HG02870 (cell line): ENCODE measurements at regions not wholly inside any gene's neighbourhood (a gene's known extent, or its start where the extent isn't known, plus 50 kb on each side); places are given as distances from the start of the nearest gene placed in this dataset.
"Not testable (repeated sequence)": the region's sequence is repeated elsewhere in the genome, so short reads cannot be mapped to it uniquely, and the experiment has no call there.

ENCODE experiments used
- ATAC-seq: cut with Tn5 transposase; IDR thresholded peaks from one replicate; pipeline ENCODE4 v1.9.1; 2021; ENCODE audit warnings: mild to moderate bottlenecking, moderate library complexity; ENCODE audit not compliant: unreplicated experiment

- no peak for ATAC-seq
Observed at GRCh38 chr1:229159668-229160544, 111.0 kb upstream of the RAB4A start.

- ATAC-seq, result no peak
Observed at GRCh38 chr1:229161740-229162139, 109.2 kb upstream of the RAB4A start.

DNA sequence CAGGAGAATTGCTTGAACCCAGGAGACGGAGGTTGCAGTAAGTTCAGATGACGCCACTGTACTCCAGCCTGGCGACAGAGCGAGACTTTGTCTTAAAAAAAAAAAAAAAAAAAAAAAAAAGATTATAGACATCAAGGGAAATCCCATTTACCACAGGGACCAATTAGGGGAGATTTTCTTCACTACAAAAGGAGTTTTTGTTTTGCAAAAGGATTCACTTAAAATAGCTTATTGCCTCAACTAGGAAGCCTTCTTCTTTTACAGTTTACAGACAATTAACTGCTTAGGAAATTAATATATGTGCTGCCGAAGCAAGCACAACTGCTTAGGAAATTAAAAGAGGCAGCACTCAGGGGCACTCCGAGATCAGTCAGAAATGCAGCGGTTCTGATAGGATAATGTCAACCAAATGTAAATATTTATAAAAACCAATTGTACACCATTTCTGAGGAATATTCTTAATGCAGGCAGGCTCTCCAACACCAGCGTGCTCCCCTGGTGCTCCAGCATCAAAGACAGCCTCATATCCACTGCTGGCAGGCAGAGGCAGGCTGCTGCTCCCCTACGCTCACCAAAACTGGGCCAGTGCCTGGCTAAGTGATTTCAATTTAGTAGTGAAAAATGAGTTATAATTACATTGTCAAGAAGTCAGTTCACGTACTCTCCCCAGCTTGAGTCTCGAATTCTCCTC is 107.9 kb upstream of the RAB4A start:
- no peak for ATAC-seq

GRCh38 chr1:229164348-229164747 is 106.6 kb upstream of the RAB4A start:
- ATAC-seq, result no peak

DNA sequence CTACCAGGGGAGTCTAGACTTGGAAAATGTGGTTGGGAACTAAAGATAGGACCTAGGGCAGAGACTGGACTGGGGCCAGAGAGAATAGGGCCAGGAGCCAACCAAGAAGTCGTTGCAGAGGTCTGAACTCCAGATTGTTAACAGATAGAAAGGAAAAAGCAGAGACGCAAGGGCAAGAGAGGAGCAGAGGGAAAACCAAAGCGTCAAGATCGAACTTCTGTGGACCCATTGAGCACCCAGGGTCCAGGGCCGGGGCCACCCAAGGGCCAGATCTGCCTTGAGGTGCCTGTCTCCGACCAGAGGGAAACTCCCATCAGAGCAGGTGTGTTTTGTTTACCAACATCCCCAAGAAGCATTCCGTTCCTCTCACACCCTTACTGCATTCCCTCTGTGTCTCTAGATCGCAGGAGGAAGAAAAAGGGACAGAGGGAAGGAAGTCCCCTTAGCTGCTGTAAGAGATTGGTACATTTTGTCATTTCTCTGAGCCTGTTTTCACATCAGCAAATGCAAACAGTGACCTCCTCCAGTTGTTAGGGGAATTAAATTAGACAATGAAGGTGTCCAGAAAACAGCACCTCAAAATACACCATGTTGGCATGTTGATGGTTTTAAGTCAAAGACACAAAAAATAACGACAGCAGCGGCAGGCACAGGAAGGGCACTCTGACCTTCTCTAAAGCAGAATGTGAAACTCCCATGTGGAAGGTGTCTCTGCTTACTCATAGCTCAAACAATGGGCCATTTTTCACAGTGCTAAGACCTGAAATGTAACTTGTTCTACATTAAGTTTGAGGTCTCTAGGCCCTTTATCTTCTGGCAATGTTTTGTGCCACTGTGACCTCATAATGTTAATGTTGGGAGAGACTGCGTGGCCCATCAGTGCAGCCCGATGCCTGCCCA is 105.8 kb upstream of the RAB4A start:
- no peak for ATAC-seq

DNA sequence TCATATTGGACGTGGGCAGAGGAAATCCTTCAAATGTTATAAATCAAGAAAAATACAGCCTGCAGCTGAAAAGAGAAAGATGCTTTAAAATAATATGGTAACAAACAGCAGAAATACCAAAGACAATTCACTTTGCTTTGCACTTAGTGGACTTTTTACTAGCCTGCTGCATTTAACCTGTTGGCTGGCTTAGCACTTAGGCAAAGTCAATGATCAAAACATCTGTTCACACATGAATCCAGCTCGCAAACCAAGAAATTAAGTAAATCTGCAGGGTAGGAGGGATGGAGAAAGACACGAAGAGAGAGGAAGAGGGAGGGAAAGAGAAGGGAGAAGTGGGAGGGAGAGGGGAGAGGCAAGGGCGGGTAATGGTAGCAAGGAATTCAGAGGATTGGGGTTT is 103.6 kb upstream of the RAB4A start:
- ATAC-seq, result no peak

DNA sequence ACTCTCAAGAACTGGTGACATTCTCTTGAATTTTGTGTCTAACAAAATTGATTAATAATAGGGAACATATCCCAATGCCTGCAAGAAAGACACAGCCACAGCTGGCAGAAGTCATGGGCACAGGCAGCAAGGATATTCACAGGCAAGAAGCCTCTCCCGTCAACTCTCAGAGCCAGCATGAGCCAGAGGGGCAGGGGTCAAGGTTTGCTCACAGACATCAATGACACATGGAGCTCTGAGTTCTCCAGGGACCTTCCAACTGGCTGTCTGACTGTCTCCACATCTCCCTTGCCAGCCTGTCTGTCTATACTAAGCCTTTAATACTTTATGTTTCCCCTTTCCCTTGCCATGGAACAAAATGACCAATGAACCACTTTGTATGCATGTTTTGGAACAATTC is 101.5 kb upstream of the RAB4A start:
- ATAC-seq, result no peak

DNA sequence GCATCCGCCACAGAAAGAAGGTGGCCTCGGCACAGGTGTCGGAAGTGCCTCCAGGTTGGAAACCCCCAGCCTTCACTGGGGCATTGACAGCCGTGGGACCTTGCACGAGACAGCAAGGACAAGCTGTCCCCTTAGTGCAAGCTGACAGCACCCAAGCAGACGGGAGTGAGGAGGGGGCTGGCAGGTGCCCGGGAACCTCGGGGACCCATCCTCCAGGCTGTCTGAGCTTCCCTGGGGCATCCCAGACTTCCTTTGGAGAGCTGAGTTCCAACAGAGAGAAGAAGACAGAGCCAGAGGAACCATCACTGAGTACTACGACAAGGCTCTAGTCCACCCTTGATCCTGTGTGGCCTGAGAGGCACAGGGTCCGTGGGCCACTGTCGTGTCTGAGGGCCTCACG is 100.6 kb upstream of the RAB4A start:
- no peak for ATAC-seq

DNA sequence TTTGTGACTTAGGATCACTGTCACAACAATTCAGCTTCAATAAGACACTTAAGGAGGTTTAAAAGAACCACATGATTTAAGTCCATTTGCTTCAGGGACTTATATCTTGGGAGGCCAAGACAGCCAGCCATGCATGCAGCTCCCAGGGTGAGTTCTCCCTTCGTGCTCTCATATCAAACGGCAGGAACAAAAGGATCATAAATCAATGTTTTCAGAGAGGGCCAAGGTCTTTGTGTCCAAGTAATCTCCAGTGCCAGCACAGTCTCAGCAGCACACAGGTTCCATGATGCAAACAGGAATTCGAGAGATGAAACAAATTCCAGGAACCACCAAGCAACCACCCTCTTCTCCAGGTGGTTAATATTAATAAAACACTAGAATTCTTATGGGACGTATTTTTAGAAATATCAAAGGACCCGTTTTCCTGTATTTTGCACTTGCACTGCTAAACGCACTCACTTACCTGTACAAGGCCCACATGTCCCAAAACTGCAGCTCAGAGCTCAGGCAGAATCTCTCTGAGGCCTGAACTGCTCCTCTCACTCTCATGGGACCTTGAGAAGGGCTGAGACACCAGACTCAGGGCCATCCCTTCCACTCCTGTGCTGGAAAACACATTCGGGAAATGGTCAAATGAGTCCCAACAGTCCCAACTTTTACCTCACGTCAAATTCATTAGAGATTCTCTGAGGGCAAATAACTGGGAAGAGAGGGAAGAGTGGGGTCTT is 100.0 kb upstream of the RAB4A start:
- no peak for ATAC-seq

DNA sequence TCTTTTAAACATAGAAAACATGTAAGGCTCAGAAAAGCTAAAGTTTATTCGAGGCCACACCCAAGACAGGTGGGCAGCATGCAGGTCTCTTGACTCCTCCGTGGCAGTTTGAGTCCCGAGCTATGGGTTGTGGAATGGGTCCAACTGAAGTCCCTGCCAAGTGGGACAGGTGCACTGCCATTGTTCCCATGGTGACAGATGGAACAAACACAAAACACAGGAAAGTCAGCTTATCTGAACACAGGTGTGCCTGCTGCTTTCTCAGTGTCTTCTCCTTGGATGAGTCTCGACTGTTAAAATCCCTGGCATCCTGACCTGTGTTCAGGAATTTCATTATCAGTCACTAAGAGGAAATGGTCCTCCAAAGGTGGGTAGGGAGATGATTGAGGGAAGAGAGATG is 99.0 kb upstream of the RAB4A start:
- ATAC-seq, result no peak

- not testable (repeated sequence) for ATAC-seq
Observed at GRCh38 chr1:229173491-229174476, 97.1 kb upstream of the RAB4A start.

- not testable (repeated sequence) for ATAC-seq
Observed at GRCh38 chr1:229175297-229175696, 95.6 kb upstream of the RAB4A start.

GRCh38 chr1:229176457-229176856 is 94.5 kb upstream of the RAB4A start:
- not testable (repeated sequence) for ATAC-seq

DNA sequence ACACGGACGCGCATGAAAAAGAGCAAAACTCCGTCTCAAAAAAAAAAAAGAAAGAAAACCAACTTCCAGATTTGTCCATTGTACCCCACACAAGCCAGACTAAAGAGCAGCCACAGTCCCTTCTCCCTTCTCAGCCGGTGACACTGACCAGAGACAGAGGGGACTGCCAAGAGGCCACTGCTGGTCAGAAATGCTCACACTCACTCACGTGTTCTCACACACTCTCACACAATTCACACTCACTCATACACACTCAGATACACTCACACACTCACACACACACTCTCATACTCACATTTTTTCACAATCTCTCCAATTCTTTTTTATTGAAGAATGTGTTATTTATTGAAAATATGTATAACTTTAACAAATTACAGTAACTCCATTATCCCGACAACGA is 90.8 kb upstream of the RAB4A start:
- ATAC-seq, result no peak

DNA sequence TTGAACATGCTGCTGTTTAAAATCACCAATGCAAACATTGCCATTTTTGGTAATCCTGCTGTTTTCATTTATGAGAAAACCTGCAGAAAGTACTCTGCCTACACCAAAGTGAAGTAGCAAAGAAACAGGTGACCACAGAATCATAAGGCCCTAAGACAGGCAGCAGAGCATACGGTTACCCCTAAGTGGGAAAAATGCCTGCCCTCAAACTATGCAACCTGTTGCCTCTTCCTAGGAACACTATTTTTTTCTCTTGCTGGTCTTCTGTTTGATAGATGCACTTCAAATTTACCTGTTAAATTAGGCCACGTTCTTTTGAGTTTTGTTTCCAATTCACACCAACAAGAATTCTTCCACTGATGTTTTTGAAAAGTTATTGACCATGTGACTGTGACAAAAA is 89.5 kb upstream of the RAB4A start:
- no peak for ATAC-seq

DNA sequence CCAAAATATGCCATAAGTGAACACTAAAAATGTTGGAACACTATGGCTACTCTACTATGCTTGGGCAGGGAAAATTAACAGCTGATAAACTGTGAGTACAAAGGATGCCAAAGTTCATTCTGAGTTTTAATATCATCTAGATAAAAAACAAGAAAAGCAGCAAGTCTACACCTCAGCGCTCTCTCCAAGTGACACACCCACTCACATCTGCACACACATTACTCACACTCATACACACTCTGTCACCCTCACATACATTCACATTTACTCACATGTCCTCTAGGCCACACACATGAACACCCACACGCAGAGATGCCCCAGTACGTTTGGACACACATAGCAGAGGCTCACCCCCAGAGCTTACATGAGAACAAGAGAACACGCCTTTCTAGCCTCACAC is 87.3 kb upstream of the RAB4A start:
- ATAC-seq, result no peak

GRCh38 chr1:229184066-229184465 is 86.8 kb upstream of the RAB4A start:
- no peak for ATAC-seq

DNA sequence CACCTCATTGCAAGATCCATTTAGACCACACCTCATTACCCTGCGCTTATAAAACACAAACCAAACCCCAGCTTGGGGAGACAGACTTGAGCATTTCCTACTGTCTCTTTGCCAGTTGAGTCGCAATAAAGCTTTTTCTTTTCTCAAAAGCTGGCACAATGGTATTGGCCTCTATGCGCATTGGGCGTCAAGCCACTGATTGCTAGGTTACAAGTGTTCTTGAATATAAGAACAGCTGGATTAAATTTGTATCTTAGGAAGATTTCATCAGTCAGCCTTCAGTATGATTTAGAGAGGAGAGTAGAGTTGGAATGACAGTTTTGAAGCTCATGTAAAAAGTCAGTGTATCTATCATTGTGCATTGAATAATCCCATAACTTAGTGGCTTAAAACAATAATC is 84.9 kb upstream of the RAB4A start:
- no peak for ATAC-seq

DNA sequence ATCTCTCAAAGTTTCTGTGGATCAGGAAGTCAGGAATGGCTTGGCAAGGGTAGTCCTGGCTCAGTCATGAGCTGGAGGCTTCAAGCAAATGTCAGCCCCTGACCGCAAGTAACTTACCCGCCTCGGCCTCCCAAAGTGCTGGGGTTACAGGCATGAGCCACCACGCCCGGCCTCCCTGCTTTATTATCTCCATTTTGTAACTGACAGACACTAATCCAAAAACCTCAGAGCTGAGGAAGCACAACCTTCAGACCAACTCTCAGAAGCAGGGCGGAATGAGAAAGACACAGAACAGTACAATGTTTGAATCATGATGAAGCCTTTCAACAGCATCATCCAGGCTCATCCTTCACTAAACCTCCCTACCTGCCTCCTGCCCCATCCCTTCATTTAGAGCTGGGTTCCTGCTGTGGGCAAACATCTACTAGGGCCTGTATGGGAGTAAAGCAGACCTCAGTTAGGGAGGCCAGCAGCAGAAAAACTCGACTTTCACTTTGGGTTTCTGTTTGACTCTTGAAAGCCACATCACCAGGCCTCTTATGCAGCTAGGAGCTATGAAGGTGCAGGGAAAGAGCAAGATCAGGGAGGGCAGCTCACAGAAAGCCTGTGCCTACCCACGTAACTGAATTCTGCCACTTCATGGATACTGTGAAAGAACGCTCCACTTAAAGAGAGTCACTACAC is 84.4 kb upstream of the RAB4A start:
- peak; percentile 98 for ATAC-seq
